Fibroblast of lung (primary cell): ENCODE measurements at regions not wholly inside any gene's neighbourhood (a gene's known extent, or its start where the extent isn't known, plus 50 kb on each side); places are given as distances from the start of the nearest gene placed in this dataset.

Experiments used
- DNase-seq, 2 donors: peaks; one replicate each; pipeline versions ENCODE4 v3.0.0 to v3.0.0-alpha.2; 2010; ENCODE audit warnings: low read depth in 2 of 2
- H2AFZ ChIP-seq: 2 replicates; pipeline ENCODE4 v1.5.1; 2012; ENCODE audit warnings: low read length, control low read depth, inconsistent platforms
- H3K27ac ChIP-seq: 2 replicates; pipeline ENCODE4 v1.5.1; 2011; ENCODE audit warnings: low read length, control low read depth; ENCODE audit not compliant: insufficient read depth
- H3K27me3 ChIP-seq: 2 replicates; pipeline ENCODE4 v1.5.1; 2011; ENCODE audit warnings: mild to moderate bottlenecking, low read length; ENCODE audit not compliant: control insufficient read depth, insufficient read depth
- H3K36me3 ChIP-seq: 2 replicates; pipeline ENCODE4 v1.5.1; 2011; ENCODE audit warnings: low read length; ENCODE audit not compliant: control insufficient read depth, insufficient read depth
- H3K4me1 ChIP-seq: 2 replicates; pipeline ENCODE4 v1.5.1; 2011; ENCODE audit warnings: low read length; ENCODE audit not compliant: control insufficient read depth, insufficient read depth; ENCODE audit errors: extremely low read depth
- H3K4me2 ChIP-seq: 2 replicates; pipeline ENCODE4 v1.5.1; 2011; ENCODE audit warnings: low read length, control low read depth; ENCODE audit not compliant: insufficient read depth; ENCODE audit errors: extremely low read depth
- H3K4me3 ChIP-seq, 4 experiments: fragments of 200-600 bp in 1 of 4; sonication (generic) in 1 of 4; replicated peaks in 1 of 4; 2 replicates each; pipeline ENCODE4 v1.5.1; 2011 to 2016; ENCODE audit warnings: low read length in 4 of 4, low read depth in 3 of 4, mild to moderate bottlenecking in 3 of 4, control low read depth in 2 of 4, inconsistent platforms in 1 of 4, mixed read lengths in 1 of 4; ENCODE audit not compliant: insufficient read depth in 1 of 4; ENCODE audit errors: control extremely low read depth in 1 of 4
- H3K79me2 ChIP-seq: 2 replicates; pipeline ENCODE4 v1.5.1; 2012; ENCODE audit warnings: mild to moderate bottlenecking, low read length, inconsistent platforms; ENCODE audit not compliant: control insufficient read depth, insufficient read depth
- H3K9ac ChIP-seq: 2 replicates; pipeline ENCODE4 v1.5.1; 2011; ENCODE audit warnings: mild to moderate bottlenecking, low read length, control low read depth; ENCODE audit not compliant: insufficient read depth
- H3K9me3 ChIP-seq: 2 replicates; pipeline ENCODE4 v1.5.1; 2012; ENCODE audit warnings: low read depth, low read length; ENCODE audit not compliant: control insufficient read depth, insufficient read depth
- H4K20me1 ChIP-seq: 2 replicates; pipeline ENCODE4 v1.5.1; 2011; ENCODE audit warnings: low read length; ENCODE audit not compliant: control insufficient read depth, insufficient read depth; ENCODE audit errors: extremely low read depth
- EZH2 ChIP-seq: IDR thresholded peaks from 2 replicates; pipeline ENCODE4 v1.5.1; 2012; ENCODE audit warnings: low read length, control low read depth, mild to moderate bottlenecking; ENCODE audit errors: missing control alignments
- TF ChIP-seq, protein P1 (sequence below), 2 donors: IDR thresholded peaks in 1 of 2; conservative IDR thresholded peaks in 1 of 2; 1 replicate in 1 of 2; 2 replicates in 1 of 2; pipeline ENCODE4 v1.5.1; 2011 to 2012; ENCODE audit warnings: low read length in 2 of 2, control low read depth in 1 of 2, inconsistent platforms in 1 of 2, low read depth in 1 of 2, mild to moderate bottlenecking in 1 of 2

- Histone ChIP-seq H3K4me1 (no peaks in the 10 kb centered on the region), H3K4me3 (no peak overlapping the region), H3K9ac (no peak overlapping the region), H2AFZ (no peak overlapping the region), H3K79me2 (no peaks in the 10 kb centered on the region), H3K27me3 (no peaks in the 10 kb centered on the region), H3K36me3 (no peaks in the 10 kb centered on the region), H3K4me2 (no peak overlapping the region), H3K9me3 (no peaks in the 10 kb centered on the region), H3K27ac (no peak overlapping the region), H4K20me1 (no peaks in the 10 kb centered on the region)
- no peak for TF ChIP-seq EZH2
- TF ChIP-seq, protein P1, sequence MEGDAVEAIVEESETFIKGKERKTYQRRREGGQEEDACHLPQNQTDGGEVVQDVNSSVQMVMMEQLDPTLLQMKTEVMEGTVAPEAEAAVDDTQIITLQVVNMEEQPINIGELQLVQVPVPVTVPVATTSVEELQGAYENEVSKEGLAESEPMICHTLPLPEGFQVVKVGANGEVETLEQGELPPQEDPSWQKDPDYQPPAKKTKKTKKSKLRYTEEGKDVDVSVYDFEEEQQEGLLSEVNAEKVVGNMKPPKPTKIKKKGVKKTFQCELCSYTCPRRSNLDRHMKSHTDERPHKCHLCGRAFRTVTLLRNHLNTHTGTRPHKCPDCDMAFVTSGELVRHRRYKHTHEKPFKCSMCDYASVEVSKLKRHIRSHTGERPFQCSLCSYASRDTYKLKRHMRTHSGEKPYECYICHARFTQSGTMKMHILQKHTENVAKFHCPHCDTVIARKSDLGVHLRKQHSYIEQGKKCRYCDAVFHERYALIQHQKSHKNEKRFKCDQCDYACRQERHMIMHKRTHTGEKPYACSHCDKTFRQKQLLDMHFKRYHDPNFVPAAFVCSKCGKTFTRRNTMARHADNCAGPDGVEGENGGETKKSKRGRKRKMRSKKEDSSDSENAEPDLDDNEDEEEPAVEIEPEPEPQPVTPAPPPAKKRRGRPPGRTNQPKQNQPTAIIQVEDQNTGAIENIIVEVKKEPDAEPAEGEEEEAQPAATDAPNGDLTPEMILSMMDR (conservative IDR thresholded peaks at IDR 0.05 in 1 of 2, IDR thresholded peaks at IDR 0.05 in 1 of 2; ENCODE audit: low read depth in 1 of 2, low read length in 2 of 2), result no peak
- no peak for DNase-seq
Observed at GRCh38 chr15:47582233-47582632, 135.1 kb upstream of the SEMA6D start.

DNA sequence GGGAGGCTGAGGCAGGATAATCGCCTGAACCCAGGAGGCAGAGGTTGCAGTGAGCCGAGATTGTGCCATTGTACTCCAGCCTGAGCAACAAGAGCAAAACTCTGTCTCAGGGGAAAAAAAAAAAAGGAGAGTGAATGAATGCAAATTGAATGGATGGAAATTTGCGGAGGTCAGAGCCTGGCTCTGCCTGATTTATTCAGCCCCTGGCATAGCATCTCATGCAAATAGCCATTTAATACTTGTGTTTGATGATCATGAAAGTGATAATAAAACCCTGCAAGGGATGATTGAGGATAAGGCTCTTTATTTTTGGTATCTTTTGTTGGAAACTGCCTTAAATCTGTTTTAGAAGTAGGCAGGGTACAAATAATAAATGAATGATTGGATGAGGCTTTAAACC is 133.0 kb upstream of the SEMA6D start:
- Histone ChIP-seq H3K9ac (no peak overlapping the region), H3K27me3 (no peaks in the 10 kb centered on the region), H3K79me2 (no peaks in the 10 kb centered on the region), H3K36me3 (no peaks in the 10 kb centered on the region), H3K4me3 (no peak overlapping the region), H2AFZ (no peak overlapping the region), H3K9me3 (no peaks in the 10 kb centered on the region), H3K27ac (no peak overlapping the region), H3K4me1 (no peaks in the 10 kb centered on the region), H4K20me1 (no peaks in the 10 kb centered on the region), H3K4me2 (no peak overlapping the region)
- no peak for DNase-seq
- TF ChIP-seq, protein P1 (conservative IDR thresholded peaks at IDR 0.05 in 1 of 2, IDR thresholded peaks at IDR 0.05 in 1 of 2; ENCODE audit: low read depth in 1 of 2, low read length in 2 of 2), result no peak
- TF ChIP-seq EZH2, result no peak

GRCh38 chr15:47586653-47587224 is 130.6 kb upstream of the SEMA6D start:
- no peaks in the 10 kb centered on the region for H3K9me3 ChIP-seq
- DNase-seq, result no peak
- H3K36me3 ChIP-seq, result no peaks in the 10 kb centered on the region
- TF ChIP-seq, protein P1 (conservative IDR thresholded peaks at IDR 0.05 in 1 of 2, IDR thresholded peaks at IDR 0.05 in 1 of 2; ENCODE audit: low read depth in 1 of 2, low read length in 2 of 2), result no peak
- TF ChIP-seq EZH2, result no peak
- no peaks in the 10 kb centered on the region for H3K4me1 ChIP-seq
- no peaks in the 10 kb centered on the region for H4K20me1 ChIP-seq
- no peak overlapping the region for H3K9ac ChIP-seq
- H2AFZ ChIP-seq, result no peak overlapping the region
- no peaks in the 10 kb centered on the region for H3K79me2 ChIP-seq
- H3K4me3 ChIP-seq, result no peak overlapping the region
- H3K27ac ChIP-seq, result no peak overlapping the region
- no peak overlapping the region for H3K4me2 ChIP-seq
- H3K27me3 ChIP-seq, result no peaks in the 10 kb centered on the region
